SH-SY5Y (cell line): ENCODE measurements at regions not wholly inside any gene's neighbourhood (a gene's known extent, or its start where the extent isn't known, plus 50 kb on each side); places are given as distances from the start of the nearest gene placed in this dataset.

Experiments
- GATA2 ChIP-seq: IDR thresholded peaks from 2 replicates; pipeline ENCODE4 v1.6.1; 2011; ENCODE audit warnings: mild to moderate bottlenecking, low read depth, low read length
- GATA3 ChIP-seq: IDR thresholded peaks from 2 replicates; pipeline ENCODE4 v1.6.1; 2011; ENCODE audit warnings: low read depth, mild to moderate bottlenecking, low read length, moderate library complexity

DNA sequence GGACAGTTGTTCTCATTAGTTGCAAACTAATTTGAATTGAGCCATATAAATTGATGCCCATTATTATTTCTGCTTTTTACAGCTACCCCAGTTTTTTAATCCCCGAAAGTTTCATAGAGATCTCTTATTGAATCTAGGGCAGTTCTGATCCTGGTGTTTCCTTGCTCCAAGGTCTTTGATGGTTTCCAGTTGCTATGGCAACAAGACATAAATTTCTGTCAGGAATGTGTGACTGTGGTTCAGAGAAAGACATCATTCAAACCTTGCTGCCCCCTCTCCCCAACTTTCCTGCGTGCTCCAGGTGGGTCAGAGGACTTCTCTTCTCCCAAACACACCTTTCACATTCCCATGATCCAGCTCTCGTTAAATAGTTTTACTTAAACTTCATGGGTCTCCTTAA lies 63.4 kb downstream of the TAF11L14 start:
- no peak for TF ChIP-seq GATA3
- no peak for TF ChIP-seq GATA2
